ENCODE measurements at regions not wholly inside any gene's neighbourhood (a gene's known extent, or its start where the extent isn't known, plus 50 kb on each side); places are given as distances from the start of the nearest gene placed in this dataset.
A peak's percentile ranks its signal among the peaks of the same experiment; 100 is the strongest.
"Not testable (repeated sequence)": the region's sequence is repeated elsewhere in the genome, so short reads cannot be mapped to it uniquely, and the experiment has no call there.

- peak; percentile 16 for DNase-seq
Measured at GRCh38 chr18:28792404-28793086, 615.6 kb upstream of the CDH2 start.

- DNase-seq, result no peak
Measured at GRCh38 chr18:28791101-28791500, 614.2 kb upstream of the CDH2 start.

DNA sequence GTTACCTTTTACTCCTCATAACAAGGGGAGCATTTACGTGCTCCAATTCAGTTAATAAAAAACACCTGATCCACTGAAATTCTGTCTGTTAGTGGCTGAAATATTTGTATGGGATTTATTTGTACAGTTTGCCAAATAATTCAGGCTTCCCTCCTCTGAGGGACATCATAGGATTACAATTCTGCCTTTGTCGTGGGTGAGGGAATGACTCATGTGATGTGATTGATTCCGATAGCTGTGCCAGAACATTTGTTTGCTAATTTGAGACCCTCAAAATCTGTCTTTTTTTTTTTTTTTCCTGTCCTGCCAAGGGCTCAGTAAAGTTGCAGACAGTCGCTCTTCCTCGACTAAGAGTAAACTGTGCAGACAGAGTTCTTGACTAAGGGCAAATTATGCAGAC is 612.6 kb upstream of the CDH2 start:
- DNase-seq, result no peak

GRCh38 chr18:28786926-28787325 is 610.0 kb upstream of the CDH2 start:
- no peak for DNase-seq

GRCh38 chr18:28781616-28782362 is 604.9 kb upstream of the CDH2 start:
- DNase-seq, result no peak

DNA sequence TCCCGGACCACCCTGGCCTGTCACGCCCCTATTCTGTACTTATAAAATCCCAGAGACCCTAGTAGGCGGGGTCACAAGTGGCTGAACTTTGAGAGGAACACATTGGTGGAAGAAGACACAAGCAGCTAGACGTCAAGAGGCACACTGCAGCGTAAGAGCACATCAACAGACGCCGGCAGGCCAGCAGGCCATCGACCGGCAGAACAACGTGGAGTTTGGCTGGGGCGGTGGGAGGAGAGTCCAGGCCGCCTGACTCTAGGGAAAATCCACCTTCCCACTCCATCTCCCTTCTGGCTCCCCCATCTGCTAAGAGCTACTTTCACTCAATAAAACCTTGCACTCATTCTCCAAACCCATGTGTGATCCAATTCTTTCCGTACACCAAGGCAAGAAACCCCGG is 601.8 kb upstream of the CDH2 start:
- DNase-seq, result no peak

DNA sequence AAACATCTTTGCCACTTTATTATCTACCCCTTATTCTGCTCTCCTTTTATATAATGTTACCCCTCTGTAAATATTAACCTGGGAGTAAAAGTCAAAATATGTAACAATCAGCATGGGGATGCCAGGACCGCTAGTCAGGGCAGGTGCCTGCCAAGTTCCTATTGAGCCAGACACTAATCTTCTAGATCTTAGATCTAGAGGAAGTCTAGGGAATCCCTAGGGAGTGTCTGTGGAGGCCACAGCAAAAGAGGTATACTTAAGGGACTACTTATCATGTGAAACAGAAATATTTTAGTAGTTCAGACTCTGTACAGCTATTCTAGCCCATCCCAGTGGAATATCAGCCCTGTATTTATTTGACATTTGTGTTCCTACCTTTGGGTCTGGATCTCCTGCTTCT is 600.8 kb upstream of the CDH2 start:
- DNase-seq, result no peak

- DNase-seq, result no peak
Measured at GRCh38 chr18:28771849-28772248, 594.9 kb upstream of the CDH2 start.

DNA sequence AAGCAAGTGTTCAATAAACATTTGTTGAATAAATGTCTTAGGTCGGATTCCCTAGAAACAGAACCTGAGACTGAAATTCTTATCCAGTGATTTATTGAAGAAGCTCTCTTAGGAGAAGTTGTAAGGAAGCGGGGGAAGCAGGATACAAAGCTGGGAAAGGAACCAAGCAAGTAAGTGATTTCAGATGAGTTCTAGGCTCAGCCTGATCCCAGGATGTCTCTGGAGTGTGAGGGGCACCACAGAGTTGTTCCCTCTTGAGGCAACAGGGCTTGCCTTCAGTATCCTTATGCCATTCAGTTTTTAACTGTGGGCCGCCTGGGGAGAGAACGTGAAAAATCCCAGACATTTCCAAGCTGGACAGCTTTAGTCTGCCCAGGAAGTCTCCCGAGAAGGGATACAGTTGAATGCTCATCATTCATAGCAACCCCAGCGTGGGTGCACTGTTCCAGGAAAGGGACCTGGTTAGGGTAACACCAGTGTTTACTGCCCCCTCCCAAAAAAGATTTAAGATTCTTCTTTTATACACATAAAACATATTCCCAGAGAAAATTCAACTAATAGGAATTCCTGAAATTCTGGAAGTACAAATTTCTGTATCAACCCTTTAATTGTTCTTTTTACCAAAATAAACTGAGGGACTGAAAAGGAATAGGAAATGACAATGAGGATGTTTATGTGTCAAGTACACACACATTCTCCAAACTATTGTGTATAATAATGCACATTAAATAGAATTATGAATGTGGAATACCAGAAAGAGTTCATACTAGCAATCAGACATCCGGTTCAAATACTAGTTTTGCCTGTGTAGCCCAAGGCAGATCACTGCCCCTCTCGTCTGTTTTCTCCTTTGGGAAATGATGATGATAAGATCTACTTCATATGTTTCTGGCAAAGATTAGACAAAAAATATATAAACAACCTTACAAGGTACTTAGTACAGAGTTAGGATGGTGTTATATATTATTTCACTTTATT is 592.1 kb upstream of the CDH2 start:
- DNase-seq, result no peak

DNA sequence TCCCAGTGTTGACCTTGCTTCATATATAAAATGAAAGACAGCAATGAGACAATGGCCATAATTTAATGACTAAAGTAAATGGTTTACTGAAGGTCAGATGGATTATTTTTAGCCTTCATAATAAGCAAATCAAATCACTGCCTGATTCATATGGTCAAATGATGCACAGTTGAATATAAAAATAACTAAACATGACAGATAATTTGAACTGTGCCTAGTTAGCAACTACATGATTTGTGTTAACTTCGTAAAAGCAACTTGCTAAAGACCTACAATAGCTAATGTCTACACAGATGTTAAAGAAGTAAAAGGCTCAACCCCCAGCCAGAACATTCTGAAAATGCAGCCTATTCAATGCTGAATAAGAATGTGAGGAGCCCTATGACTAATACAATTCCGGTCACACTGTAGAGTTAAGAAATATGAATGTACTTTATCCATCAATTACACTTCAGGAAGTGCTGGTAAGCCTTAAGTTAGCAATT is 590.8 kb upstream of the CDH2 start:
- DNase-seq, result no peak

DNA sequence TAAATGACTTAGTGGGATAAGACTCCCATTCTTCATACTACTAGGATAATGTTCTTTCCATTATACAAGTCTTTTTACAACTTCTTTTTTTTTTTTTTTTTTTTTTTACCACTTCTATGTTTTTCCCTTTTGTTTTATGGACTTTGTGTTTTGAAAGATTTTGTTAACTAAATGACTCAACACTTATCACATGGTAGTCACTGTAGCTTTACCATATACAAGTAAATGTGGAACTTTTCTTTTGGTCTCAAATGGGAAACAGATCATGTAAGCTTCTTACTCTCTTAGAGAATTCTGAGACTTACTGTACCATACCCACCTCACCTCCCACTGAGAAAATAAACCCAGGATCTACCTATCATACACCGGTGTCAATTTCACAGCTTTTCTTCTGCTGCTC is 590.3 kb upstream of the CDH2 start:
- no peak for DNase-seq

DNA sequence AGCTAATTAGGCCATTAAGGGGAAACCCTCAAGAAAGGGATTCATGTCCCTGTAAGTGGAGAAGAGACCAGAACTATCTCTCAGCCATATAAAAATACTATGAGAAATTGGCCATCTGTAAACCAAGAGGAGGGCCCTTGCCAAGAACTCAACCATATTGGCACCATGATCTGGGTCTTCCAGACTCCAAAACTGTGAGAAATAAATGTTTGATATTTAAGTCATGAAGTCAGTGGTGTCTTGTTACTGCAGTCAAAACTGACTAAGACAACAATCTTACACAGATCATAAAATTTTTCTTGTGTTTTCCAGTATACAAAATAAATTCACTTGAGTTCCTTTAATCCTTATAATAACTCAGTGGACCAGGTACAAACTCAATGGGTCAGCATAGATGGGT is 589.8 kb upstream of the CDH2 start:
- DNase-seq, result no peak

GRCh38 chr18:28766027-28766426 is 589.1 kb upstream of the CDH2 start:
- DNase-seq, result no peak

- DNase-seq, result no peak
Measured at GRCh38 chr18:28760299-28760698, 583.4 kb upstream of the CDH2 start.

GRCh38 chr18:28757466-28758008 is 580.6 kb upstream of the CDH2 start:
- no peak for DNase-seq

DNA sequence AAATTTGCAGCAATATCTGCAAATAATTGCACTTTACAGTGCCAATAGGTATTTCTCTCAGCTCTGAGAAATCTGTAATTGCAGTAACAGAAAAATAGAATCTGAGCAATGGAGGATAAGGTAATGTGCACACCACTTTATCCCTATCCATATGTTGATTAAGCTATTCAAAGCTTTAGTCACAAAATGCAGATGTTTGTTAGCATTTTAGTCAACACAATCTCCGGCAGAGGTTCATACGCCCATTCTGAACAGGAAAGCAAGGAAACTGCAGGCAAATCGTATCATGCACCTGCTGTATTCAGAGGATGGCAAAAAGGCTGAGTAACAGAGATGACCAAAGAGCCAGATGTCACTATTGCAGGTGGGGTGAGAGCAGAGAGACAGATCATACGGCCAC is 566.2 kb upstream of the CDH2 start:
- DNase-seq, result no peak

- no peak for DNase-seq
Measured at GRCh38 chr18:28740575-28740974, 563.6 kb upstream of the CDH2 start.

- DNase-seq, result no peak
Measured at GRCh38 chr18:28736951-28737350, 560.0 kb upstream of the CDH2 start.

GRCh38 chr18:28736223-28736622 is 559.3 kb upstream of the CDH2 start:
- no peak for DNase-seq

DNA sequence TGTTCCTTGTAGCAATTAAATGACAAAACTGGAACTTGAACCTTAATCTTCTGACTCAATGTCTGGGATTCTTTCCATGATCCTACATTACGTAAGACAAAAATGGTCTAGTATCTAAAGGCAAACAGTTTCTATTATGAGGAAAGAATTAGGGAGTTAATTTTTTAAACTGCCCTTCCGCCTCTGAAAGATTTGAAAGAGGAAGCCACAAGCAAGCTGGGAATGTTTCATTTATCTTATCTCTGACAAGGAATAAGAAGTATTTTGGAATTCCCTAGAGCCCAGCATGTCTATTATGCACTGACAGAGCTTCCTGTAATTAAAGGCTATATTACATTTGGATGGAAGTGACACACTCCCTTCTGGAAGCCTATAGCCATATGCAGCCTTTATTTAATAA is 558.8 kb upstream of the CDH2 start:
- DNase-seq, result no peak

DNA sequence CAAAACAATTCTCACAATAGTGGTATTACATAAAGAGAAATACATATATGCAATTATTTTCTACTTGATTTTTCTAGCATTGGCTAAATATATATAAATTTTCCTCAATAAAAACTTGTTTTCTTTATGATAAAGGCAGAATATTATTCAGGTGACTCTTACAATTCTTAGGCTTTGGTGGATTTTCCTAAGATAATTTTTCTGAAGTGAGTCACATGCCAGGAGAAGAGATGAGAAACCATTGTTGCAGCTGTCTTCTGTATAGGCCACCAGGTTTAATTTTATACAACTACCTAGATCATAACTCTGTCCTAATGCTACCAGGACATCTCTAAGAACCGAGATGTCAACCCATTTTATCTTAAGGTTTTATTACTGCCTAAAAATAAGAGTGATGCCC is 552.4 kb upstream of the CDH2 start:
- DNase-seq, result no peak

DNA sequence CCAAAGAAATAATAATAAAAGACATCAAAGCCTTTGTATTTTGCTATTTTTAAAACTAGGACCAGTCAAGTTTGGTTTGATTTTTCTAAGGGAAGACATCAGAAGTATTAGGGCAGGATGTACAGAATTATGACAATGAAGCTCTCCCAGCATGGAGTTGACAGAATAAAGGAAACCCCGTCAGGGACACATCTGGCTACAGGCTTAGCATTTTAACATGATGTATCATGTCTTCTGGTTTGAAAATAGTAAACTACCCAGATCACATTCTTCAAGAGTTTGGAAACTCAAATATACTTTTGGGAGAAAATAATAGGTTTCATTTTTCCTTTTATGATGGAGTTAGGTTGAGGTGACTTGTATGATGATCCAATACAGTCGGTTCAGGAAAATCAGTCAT is 552.0 kb upstream of the CDH2 start:
- no peak for DNase-seq

- DNase-seq, result not testable (repeated sequence)
Measured at GRCh38 chr18:28727189-28727588, 550.3 kb upstream of the CDH2 start.

Measured in DMS153 (cell line).